Hippocampal formation (tissue), 2 donors: ENCODE measurements at regions not wholly inside any gene's neighbourhood (a gene's known extent, or its start where the extent isn't known, plus 50 kb on each side); places are given as distances from the start of the nearest gene placed in this dataset.
A peak's percentile ranks its signal among the peaks of the same experiment; 100 is the strongest.

Experiments
- DNase-seq, 2 donors: peaks; one replicate each; lab custom pipeline; 2025; lab: John Stamatoyannopoulos, UW

GRCh38 chr2:12110481-12110880, 364.0 kb downstream of the LPIN1 start:
- DNase-seq = no peak

- DNase-seq = no peak
Measured at GRCh38 chr2:12113412-12113811, 367.0 kb downstream of the LPIN1 start.

GRCh38 chr2:12114816-12115215, 368.4 kb downstream of the LPIN1 start:
- DNase-seq = no peak

- DNase-seq = no peak
Measured at GRCh38 chr2:12116228-12116750, 369.9 kb downstream of the LPIN1 start.

GRCh38 chr2:12119841-12120240, 373.4 kb downstream of the LPIN1 start:
- no peak for DNase-seq

GRCh38 chr2:12120281-12121150, 374.1 kb downstream of the LPIN1 start:
- no peak for DNase-seq

- DNase-seq = no peak
Measured at GRCh38 chr2:12124790-12125189, 378.4 kb downstream of the LPIN1 start.

GRCh38 chr2:12126318-12126717, 379.9 kb downstream of the LPIN1 start:
- DNase-seq = no peak

- DNase-seq = no peak
Measured at GRCh38 chr2:12127638-12128037, 381.2 kb downstream of the LPIN1 start.

GRCh38 chr2:12131975-12132374, 385.5 kb downstream of the LPIN1 start:
- DNase-seq = no peak

- no peak for DNase-seq
Measured at GRCh38 chr2:12141618-12142258, 395.3 kb downstream of the LPIN1 start.

GRCh38 chr2:12151716-12152115, 405.3 kb downstream of the LPIN1 start:
- DNase-seq = no peak

- DNase-seq = no peak
Measured at GRCh38 chr2:12152888-12153287, 406.5 kb downstream of the LPIN1 start.

GRCh38 chr2:12155303-12156051, 409.0 kb downstream of the LPIN1 start:
- no peak for DNase-seq

- no peak for DNase-seq
Measured at GRCh38 chr2:12156349-12156748, 409.9 kb downstream of the LPIN1 start.

GRCh38 chr2:12161085-12161484, 414.7 kb downstream of the LPIN1 start:
- no peak for DNase-seq

- no peak for DNase-seq
Measured at GRCh38 chr2:12162269-12163247, 416.1 kb downstream of the LPIN1 start.

- DNase-seq = no peak
Measured at GRCh38 chr2:12163866-12164265, 417.4 kb downstream of the LPIN1 start.

GRCh38 chr2:12164689-12165088, 418.3 kb downstream of the LPIN1 start:
- DNase-seq = no peak

- DNase-seq = peak; percentile 32 to 60
Measured at GRCh38 chr2:12167525-12168317, 421.3 kb downstream of the LPIN1 start.
